ENCODE measurements at regions not wholly inside any gene's neighbourhood (a gene's known extent, or its start where the extent isn't known, plus 50 kb on each side); places are given as distances from the start of the nearest gene placed in this dataset.

DNA sequence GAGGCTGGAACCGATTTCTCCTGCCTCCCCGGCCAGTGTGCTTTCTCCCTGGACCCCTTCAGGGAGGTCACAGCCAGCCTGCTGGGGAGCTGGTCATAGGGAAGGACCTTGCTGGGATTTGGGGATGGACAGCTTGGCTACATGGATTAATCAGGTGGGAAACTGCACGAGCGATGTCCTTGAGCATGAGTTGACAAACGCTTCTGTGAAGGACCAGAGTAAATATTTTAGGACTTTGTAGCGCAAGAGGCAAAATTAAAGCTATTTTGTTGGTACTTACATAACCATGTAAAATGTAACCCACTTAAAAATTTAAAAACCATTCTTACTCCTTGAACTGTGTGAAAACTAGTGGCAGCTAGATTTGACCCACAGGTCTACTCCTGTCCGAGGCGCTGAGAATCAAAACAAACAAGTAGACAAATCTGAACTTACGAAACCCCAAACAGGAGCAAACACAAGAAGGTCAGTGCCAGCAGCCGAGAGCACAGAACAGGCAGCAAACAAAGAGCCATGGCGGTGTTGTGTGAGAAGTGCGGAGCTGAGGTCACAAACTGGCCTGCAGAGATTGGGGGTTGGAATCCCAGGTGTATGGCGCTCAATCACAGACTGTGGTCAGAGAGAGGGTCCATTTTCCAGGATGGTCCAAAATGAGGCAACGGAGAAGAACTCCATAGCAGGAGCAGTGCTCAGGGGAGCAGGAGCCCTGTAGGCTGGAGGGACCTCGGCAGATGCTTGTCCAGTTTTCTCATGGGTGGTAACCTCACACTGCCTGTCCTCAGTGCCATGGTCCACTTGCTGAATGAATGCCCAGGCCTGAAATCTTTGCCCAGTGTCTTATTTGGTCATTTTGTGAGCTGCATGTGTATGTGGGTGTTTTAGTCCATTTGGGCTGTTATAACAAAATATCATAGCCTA, 79.2 kb upstream of the CLMN start:
- TF ChIP-seq, protein P1, sequence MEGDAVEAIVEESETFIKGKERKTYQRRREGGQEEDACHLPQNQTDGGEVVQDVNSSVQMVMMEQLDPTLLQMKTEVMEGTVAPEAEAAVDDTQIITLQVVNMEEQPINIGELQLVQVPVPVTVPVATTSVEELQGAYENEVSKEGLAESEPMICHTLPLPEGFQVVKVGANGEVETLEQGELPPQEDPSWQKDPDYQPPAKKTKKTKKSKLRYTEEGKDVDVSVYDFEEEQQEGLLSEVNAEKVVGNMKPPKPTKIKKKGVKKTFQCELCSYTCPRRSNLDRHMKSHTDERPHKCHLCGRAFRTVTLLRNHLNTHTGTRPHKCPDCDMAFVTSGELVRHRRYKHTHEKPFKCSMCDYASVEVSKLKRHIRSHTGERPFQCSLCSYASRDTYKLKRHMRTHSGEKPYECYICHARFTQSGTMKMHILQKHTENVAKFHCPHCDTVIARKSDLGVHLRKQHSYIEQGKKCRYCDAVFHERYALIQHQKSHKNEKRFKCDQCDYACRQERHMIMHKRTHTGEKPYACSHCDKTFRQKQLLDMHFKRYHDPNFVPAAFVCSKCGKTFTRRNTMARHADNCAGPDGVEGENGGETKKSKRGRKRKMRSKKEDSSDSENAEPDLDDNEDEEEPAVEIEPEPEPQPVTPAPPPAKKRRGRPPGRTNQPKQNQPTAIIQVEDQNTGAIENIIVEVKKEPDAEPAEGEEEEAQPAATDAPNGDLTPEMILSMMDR (conservative IDR thresholded peaks at IDR 0.05; ENCODE audit: control insufficient read depth, insufficient read depth, low read depth, low read length), result no peak
- no peak overlapping the region for H3K4me3 ChIP-seq (ENCODE audit: control insufficient read depth, low read depth, low read length)
- DNase-seq (ENCODE audit: low read depth), result no peak

DNA sequence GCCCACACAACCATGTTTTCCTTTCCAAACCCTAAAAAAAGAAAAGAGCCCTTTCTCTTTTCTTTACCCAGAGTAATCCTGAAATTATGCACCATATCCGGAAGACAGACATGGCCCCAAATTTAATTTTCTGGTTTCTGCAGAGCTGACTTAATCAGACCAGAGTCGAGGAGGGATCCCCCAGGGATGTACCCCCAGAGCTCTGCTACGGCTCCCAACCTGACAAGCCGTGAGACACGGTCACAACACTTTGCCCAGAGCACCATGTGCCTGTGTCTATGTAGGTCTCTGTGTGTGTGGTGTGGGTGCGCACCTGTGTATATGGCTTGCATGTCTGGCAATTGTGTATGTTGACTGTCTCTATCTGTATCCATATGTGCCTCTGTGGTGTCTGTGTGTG, 77.6 kb upstream of the CLMN start:
- DNase-seq (ENCODE audit: low read depth), result no peak
- no peak overlapping the region for H3K4me3 ChIP-seq (ENCODE audit: control insufficient read depth, low read depth, low read length)
- TF ChIP-seq, protein P1 (conservative IDR thresholded peaks at IDR 0.05; ENCODE audit: control insufficient read depth, insufficient read depth, low read depth, low read length), result no peak

DNA sequence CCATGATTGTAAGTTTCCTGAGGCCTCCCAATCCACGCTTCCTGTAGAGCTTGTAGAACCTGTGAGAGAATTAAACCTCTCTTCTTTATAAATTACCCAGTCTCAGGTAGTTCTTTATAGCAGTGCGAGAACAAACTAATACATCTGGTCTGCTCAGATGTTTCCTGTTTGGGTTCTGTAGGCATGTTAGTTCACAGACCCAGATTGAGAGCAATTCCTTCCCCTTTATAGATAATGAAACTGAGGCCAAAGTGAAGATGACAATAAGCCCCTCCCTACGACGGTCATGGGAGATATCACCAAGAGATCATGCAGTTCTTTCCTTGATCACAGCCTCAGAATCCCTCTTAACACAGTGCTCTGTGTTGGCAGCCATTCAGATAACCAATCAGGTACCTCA, 76.5 kb upstream of the CLMN start:
- no peak overlapping the region for H3K4me3 ChIP-seq (ENCODE audit: control insufficient read depth, low read depth, low read length)
- TF ChIP-seq, protein P1 (conservative IDR thresholded peaks at IDR 0.05; ENCODE audit: control insufficient read depth, insufficient read depth, low read depth, low read length), result no peak
- DNase-seq (ENCODE audit: low read depth), result no peak

DNA sequence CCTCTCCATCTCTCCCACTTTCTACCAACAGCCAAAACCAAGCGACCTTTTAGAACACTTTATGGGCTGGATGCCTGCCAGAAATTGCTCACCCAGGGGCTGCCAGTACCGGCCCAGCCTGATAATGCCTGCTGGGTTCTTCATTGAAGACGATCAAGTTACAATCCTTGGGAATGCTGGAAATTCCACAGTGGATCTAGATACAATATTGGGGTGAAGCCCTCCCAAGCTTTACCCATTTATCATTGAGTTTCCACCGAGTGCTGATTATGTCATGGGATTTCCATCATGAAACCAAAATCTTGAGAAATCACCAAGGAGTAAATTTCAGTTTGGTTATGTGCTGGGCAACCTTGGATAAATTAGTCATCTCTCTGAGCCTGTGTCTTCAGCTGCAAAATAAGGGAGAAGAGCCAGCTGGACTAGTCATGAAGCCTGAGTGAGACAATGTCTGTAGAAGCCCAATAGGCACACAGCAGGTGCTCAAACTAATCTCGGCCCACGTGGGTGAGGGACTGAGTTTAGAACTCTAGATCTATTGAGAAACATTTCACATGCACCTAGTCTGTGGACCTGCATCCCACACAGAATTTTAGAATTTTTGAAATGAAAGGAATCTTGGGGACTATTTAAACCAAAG, 75.5 kb upstream of the CLMN start:
- no peak overlapping the region for H3K4me3 ChIP-seq (ENCODE audit: control insufficient read depth, low read depth, low read length)
- TF ChIP-seq, protein P1 (conservative IDR thresholded peaks at IDR 0.05; ENCODE audit: control insufficient read depth, insufficient read depth, low read depth, low read length), result no peak
- DNase-seq (ENCODE audit: low read depth), result peak; percentile 85

DNA sequence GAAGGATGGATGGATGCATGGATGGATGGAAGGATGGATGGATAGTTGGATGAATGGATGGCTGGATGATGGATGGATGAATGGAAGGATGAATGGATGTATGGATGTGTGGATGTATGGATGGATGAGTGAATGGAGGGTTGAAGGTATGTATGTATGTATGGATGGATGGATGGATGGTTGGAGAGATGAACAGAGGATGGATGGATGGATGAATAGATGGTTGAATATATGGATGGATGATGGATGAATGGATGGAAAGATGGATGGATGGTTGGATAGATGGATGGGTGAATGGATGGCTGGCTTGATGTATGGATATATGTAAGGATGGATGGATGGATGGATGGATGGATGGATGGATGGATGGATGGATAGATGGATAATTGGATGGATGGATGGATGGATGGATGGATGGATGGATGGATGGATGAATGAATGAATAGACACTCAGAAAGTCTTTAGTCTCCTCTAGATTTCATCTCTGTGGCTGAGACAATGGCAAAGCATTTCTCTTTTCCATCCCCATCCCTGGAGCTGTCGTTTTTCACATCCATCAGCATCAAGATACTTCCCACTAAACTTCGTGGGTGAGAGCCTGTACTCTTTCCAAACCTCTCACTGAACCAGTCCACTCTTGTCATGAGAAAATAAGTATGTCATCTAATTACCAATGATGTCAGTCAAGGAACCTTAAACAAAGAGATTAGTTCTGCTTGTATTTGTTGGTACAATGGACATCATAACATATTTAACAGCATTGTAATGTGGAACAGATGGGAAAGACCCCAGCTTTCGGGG, 74.8 kb upstream of the CLMN start:
- TF ChIP-seq, protein P1 (conservative IDR thresholded peaks at IDR 0.05; ENCODE audit: control insufficient read depth, insufficient read depth, low read depth, low read length), result no peak
- no peak for DNase-seq (ENCODE audit: low read depth)
- no peak overlapping the region for H3K4me3 ChIP-seq (ENCODE audit: control insufficient read depth, low read depth, low read length)

DNA sequence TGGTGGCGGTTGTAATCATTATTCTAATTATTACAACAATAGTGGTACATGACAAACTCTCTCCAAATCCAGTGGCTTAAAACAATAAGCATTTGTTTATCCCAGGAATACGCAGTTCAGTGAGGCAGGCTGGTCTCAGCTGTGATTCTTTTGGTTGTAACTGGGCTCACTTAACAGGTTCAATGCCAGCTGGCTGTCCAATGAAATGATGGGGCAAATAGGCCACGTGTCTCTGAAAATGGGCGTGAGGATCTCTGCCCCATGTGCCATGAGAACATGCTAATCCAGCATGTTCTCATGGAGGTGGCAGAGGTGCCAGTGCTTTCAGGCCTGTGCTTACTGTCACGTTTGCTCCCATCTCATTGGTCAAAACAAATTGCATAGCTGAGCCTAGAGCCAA, 73.1 kb upstream of the CLMN start:
- no peak overlapping the region for H3K4me3 ChIP-seq (ENCODE audit: control insufficient read depth, low read depth, low read length)
- DNase-seq (ENCODE audit: low read depth), result no peak
- TF ChIP-seq, protein P1 (conservative IDR thresholded peaks at IDR 0.05; ENCODE audit: control insufficient read depth, insufficient read depth, low read depth, low read length), result no peak
